ENCODE measurements at regions not wholly inside any gene's neighbourhood (a gene's known extent, or its start where the extent isn't known, plus 50 kb on each side); places are given as distances from the start of the nearest gene placed in this dataset.
"Not testable (repeated sequence)": the region's sequence is repeated elsewhere in the genome, so short reads cannot be mapped to it uniquely, and the experiment has no call there.

DNA sequence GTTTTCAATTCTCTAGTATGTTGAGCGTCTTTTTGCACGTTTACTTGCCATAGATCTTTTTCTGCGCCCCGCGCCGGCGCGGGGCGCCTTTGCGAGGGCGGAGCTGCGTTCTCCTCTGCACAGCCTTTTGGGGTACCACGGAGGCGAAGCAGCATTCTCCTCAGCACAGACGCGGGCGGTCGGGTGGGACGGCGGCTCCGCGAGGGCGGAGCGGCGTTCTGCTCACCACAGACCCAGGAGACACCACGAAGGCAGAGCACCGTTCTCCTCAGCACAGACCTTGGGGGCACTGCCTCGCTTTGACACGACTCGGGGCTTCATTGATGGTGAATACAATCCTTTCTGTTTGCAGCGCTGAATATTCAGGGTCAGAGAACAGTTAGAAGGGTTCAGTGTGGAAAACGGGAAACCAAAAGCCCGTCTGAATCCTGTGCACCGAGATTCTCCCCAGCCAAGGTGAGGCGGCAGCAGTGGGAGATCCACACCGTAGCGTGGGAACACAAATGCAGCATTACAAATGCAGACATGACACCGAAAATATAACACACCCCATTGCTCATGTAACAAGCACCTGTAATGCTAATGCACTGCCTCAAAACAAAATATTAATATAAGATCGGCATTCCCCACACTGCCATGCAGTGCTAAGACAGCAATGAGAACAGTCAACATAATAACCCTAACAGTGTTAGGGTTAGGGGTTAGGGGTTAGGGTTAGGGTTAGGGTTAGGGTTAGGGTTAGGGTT, 190.7 kb upstream of the VIPR2 start:
- not testable (repeated sequence) for DNase-seq

DNA sequence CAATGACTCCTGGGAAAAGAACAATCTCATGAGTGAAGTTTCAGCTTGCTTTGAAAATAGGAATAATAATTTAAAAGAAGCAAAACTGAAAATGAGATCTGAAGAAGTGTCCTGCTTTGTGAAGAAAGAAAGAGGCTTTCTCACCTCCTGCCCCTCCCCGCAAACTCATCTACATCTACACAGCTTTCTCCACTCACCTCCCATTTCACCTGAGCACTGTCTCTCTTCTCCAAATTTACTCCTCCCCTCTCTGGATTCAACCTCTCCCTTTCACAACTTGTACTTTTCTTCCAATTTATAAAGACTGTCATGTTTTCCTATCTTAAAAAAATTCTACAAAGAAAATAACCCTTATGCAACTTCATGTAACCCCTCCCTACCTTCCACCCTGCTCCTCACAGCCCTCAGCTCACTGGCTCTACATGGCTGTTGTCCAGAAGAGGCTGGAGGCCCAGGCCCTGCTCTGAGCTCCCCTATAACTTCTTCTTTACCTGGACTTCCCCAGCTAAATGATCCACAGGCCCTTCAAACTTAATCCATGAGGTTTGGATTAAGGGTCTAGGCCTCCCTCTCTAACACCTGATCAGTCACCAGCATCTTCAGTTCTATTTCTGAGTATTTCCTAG, 188.3 kb upstream of the VIPR2 start:
- DNase-seq: not testable (repeated sequence)

DNA sequence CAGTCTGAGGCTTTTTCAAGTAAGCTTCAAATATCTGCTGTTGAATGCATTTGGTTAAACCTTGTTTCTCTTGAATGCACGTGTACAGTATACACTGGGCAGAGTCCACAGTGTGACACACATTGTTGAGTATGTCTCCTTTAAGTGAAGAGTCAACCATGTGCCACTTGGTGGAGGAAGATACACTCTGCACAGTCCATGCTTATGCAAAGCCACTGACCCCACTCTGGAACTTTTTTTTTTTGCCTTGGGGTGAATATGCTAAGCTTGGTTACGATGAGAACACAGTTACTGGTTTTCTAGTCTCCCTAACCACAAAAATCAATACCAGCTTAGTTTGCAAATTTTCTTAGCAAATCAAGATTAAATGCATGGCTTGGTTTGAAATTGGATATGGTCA, 186.8 kb upstream of the VIPR2 start:
- DNase-seq: no peak

DNA sequence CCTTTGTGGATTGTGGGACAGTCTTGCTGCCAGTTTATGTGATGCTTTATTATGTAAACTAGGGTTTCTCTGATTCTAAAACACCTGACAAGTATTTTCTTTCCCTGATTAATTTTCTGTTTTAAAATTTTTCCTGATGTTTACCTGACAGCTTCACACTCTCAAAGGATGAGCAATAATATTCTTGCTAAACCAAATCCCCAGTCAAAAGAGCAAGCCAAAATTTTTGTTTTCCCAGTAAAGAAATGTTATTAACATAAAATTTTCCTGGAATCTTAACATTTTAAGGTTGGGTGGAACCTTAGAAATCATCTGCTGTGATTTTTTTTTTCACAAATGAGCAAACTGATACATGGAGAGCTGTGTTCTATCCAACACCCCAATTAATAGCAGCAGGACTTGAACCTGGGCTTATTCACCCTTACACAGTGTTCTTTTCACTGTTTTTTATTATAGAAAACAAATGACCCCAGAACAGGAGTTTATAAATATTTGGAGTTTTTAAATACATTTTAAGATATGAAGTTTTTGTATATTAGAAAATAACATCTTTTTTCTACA, 185.2 kb upstream of the VIPR2 start:
- DNase-seq: no peak

DNA sequence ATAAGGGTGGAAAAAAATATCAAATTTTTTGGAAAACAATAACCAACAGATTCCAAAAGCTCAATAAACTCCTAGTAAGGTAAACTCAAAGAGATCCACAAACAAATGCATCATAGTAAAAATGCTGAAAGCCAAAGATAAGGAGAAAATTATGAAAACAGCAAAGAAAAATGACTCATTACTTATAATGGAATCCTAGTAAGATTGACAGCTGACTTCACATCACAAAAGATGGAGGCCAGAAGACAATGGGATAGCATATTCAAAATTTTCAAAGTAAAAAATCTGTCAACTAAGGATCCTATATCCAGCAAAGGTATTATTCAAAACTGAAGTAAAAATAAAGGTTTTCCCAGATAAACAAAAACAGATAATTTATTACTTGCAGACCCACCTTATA, 183.4 kb upstream of the VIPR2 start:
- DNase-seq: no peak

DNA sequence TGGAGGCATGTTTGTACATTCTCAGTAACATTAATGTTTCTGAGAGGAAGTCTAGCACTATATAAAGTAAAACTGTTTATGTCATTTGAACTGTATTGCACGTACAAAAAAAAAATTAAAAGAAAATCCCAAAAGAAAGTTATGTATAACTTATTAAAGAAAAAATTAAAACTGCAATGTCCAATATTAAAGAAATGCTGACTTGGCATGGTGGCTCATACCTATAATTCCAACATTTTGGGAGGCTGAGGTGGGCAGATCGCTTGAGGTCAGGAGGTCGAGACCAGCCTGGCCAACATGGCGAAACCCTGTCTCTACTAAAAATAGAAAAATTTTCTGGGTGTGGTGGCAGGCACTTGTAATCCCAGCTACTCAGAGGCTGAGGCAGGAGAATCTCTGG, 178.7 kb upstream of the VIPR2 start:
- no peak for DNase-seq

DNA sequence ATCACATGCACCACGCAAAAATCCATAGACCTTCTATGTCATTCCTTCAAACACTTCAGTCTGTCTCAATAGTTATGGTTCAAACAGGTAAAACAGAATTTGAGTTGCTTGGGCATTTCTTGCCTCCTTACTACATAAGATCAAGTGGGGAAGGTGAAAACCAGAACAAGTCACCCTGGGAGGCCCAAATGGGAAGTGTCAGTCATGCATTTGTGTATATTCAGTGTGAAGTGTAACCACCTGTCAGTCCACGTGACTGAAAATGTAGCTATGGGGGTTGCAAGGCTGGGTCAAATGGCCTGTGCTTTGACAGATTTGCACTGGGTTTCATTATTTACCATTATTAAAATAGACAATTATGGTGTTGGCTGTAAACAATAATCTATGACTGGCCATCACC, 176.6 kb upstream of the VIPR2 start:
- no peak for DNase-seq

DNA sequence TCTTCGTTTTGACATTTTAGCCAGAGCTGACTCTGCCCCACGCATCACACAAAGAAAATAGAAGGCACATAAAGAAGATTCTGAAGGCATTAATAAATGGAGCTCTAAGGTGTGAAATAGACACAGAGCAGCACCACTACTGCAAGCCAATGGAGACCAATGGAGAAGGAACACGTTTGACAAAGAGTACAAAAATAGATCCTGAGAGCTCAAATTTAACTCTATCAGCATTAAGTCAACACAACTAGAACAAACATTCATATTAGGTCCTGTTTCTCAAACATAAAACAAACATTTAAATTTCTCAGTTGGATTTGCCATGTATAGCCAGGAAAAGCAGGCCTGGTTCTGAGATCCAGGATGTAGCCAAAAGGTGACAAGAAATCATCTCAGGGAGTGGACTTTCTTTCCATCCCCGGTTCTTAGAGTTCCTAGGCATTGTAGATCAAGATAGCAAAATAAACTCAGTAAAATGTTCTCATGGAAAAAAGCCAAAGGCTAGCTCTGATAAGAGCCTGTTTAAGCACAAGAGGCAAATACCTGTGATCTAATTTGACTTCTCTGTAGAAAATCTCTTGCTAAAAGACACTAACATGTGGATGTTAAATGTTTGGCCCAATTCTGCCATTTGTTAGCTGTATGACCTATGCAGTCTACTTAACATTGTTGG, 174.2 kb upstream of the VIPR2 start:
- DNase-seq: no peak

DNA sequence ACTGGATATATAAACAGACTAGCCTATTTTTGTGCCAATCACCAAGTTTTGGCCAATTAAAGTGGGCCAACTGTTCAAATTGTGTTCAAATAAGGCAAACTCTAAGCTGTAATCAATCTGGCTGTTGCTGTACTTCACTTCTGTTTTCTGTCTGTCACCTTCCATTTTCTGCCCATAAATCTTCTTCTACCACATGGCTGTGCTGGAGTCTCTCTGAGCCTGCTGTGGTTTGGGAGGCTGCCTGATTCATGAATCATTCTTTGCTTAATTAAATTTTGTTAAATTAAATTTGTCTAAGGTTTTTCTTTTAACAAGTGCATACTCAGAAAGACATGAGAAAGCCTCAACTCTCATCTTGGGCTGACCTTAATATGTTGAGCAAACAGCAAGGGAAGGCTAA, 172.6 kb upstream of the VIPR2 start:
- DNase-seq: no peak

DNA sequence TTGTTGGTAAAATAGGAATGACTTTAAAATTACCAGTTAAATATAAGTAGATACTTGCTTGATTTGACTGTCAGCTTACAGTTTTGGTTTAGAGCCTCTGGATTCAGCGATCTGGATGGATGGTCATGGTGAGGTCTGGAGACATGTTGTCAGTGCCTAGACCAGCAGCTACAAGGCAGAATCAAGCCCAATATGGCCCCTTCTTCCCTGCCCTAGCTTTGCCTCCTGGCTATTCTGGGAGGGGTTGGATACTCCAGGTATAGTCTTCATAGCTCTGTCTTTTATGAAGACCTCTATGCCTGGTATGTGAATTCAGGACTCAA, 166.5 kb upstream of the VIPR2 start:
- no peak for DNase-seq

DNA sequence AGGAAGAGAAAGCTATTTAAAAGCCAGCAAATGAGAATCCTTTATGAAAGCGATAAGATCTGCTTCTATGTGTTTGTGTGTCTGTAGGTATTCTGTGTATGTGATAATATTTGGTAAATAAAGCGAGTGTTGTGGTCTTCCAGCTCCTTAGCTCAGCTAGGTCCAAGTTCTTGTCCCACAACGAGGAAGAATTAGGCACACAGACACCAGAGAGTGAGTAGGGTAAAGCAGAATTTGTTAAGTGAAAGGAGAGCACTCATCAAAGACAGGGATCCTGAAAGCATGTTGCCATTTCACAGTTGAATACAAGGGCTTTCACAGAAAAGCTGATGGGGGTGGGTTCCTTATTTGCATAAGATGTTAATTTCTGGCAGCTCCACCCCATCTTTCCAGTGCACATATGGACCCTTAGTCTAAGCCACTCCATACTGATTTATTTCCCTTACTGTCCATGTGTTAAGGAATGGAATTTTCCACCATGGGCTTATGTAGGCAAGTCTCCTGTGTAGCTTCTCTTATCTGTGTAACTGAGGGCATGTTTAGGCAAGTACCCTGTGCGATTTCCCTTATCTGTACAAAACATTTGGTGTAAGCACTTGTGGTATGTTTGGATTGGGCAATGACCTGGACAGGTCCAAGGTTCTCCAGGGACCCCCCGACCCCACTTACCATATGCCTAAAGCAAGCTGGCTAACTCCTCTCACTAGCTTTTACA, 165.9 kb upstream of the VIPR2 start:
- no peak for DNase-seq

DNA sequence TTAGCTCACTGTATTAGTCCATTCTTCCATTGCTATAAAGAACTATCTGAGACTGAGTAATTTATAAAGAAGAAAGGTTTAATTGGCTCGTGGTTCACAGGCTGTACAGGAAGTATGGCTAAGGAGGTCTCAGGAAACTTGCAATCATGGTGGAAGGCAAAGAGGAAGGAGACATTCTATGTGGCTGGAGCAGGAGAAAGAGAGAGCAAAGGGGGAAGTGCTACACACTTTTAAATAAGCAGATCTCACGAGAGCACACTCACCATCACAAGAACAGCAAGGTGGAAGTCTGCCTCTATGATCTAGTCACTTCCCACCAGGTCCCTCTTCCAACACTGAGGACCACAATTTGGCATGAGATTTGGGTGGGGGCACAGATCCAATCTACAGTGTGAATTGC, 164.5 kb upstream of the VIPR2 start:
- DNase-seq: not testable (repeated sequence)

DNA sequence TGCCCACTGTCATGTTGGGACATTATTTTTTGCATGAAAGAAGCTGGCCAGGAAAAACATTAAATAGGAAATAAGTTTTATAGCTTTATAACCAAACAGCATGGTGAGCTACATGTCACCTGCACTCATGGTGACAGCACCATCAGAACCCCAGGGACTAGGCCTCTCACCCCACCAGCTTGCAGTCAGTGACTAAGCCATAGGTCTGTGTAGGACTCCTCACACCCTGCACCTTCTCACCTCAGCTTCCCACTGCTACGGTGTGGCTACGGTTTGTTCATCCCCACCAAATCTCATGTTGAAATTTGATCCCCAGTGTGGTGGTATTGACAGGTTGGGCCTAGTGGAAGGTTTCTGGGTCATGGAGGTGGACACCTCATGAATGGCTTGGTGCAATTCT, 161.3 kb upstream of the VIPR2 start:
- no peak for DNase-seq

DNA sequence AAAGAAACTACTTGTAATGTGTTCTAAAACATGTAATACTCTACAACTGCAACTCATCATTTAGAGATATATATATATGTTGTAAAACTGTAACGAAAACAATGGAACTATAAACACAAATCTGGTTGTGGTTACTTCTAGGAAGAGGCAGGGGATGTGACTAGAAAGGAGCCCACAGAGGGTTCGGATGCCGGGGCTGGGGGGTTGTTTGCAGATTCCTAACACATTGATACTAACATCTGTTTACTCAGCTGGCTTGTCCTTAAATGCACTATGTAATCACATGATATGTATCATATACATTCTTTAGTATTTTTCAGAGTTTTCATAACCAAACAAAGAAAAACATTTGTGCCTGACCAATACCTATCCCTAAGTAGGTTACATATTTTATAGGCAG, 160.5 kb upstream of the VIPR2 start:
- not testable (repeated sequence) for DNase-seq

DNA sequence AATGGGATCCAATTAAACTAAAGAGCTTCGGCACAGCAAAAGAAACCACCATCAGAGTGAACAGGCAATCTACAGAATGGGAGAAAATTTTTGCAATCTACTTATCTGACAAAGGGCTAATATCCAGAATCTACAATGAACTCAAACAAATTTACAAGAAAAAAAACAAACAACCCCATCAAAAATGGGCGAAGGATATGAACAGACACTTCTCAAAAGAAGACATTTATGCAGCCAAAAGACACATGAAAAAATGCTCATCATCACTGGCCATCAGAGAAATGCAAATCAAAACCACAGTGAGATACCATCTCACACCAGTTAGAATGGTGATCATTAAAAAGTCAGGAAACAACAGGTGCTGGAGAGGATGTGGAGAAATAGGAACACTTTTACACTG, 158.8 kb upstream of the VIPR2 start:
- DNase-seq: not testable (repeated sequence)

DNA sequence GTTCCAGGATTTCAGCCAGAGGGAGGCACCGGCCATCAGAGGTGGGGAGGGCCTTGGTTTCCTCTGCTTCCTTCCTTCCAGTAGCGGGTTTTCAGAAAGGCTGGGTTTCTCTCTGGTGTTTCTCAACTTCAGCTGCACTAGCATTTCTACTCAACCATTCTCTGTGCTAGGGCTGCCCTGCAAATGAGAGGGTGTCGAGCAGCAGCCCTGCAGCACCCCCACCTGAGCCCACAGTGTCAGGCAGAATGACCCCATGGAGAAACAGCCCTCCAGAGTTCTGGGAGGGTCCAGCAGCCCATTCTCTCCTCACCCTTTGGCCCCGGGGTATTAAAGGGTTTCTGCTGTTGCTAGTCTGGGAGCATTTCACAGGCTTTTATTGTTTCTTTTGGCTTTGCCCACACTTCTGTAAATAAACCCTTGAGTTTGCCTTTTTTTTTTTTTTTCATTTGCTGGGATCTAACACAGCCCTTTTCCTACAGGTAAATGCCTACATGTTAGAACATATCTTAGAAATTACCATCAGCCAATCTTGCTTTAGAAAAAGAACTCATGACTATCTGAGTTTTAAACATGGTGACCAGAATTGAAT, 151.5 kb upstream of the VIPR2 start:
- no peak for DNase-seq

DNA sequence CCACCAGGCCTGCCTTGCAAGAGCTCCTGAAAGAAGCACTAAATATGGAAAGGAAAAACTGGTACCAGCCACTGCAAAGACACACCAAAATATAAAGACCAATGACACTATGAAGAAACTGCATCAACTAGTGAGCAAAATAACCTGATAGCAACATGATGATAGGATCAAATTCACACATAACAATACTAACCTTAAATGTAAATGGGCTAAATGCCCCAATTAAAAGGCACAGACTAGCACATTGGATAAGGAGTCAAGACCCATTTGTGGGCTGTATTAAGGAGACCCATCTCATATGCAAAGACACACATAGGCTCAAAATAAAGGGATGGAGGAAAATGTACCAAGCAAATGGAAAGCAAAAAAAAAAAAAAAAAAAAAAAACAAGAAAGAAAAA, 141.8 kb upstream of the VIPR2 start:
- not testable (repeated sequence) for DNase-seq

DNA sequence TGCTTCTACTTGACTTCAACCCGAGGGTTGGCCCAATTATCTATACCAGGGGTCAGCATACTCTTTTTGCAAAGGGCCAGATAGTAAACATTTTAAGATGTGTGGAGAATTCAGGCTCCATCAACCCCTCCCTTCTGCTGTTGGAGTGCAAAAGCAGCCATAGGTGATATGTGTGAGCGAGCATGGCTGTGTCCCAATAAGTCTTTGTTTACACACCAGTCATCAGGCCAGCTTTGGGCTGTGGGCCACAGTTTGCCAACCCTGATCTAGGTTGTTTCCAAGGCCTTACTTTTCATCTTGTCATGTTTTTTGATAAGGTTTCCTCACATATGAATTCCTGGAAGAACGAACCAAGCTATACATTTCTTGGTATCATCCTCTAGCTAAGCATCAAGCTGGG, 136.9 kb upstream of the VIPR2 start:
- DNase-seq: no peak

DNA sequence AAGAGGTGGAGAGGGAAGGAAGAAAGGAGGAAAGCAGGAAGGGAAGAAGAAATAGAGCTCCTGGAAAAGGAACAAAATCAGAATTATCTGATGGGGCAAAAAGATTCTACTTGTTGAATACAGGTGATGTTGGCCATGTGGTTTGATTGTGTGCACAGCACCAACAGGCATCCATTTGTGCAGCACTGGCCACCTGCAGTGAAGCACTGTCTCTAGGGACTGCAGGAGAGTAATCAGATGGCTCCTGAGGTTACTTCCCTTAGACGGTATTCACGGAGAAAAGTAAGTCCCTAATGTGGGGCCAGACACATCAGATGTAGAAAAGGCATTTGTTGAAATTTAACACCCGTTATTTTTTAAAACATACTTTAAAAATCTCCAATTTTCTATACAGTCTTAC, 135.3 kb upstream of the VIPR2 start:
- DNase-seq: no peak

DNA sequence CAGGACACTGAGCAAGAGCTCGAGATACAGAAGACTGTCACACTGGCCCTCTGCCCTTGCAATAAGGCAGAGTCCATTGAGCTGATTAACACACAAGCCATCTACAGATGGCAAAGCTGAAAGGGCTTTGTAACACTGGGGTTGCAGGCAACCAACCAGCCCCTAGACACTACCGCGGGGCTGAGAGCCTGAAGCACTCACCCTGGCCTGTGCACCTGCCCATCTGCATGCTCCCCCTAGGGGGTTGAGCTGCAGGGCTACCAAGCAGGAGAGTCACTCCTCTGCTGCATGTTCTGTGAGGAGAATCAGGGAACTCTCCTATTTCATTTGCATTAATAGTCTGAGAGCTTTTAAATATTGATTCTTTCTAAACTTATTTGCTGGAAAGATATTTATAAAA, 128.1 kb upstream of the VIPR2 start:
- no peak for DNase-seq

DNA sequence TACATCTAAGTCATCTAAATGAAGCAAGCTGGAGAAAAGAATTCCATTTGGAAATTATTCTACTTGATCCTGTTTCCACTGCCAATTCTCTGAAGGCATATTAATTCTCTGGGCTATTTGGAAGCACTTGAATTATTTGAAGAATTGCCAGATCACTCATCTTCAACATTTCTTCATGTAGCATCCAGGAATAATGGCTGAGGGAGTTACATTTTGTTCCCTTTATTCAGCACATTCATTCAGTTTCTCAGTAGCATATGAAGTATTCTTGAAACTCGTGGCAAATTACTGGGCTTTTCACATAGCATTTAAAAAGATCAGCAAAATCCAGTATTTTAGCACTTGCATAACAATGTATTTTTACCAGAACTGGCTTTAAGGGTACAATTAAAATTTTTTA, 127.1 kb upstream of the VIPR2 start:
- no peak for DNase-seq

DNA sequence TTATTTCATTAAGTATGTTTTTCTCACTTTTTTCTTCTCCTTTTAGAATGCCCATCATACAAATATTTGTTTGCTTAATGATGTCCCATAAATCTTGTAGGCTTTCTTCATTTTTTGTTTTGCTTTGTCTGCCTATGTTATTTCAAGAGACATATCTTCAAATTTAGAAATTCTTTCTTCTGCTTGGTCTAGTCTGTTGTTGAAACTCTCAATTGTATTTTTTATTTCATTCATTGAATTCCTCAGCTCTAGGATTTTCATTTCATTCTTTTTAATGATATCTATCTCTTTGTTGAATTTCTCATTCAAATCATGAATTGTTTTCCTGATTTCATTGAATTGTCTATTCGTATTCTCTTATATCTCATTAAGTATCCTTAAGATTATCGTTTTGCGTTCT, 125.1 kb upstream of the VIPR2 start:
- no peak for DNase-seq

DNA sequence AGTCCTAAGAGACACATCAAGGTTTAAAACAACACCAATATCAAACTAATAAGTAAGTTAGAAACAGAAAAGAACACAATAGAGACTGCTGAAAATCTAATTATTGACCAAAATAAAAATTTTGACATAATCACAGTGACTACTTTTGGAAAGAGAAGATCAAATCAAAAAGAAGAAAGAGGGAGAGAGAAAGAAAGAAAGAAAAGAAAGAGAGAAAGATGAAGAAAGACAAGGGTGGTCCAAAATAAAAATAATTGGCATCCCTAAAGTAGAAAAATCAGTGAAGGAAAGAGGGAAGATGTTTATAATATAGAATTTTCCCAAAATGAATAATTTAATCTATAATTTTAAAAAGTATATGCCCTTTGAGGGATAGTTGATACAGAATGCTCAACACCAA, 118.8 kb upstream of the VIPR2 start:
- no peak for DNase-seq
